Esophagus muscularis mucosa (tissue), 4 donors: ENCODE measurements at regions not wholly inside any gene's neighbourhood (a gene's known extent, or its start where the extent isn't known, plus 50 kb on each side); places are given as distances from the start of the nearest gene placed in this dataset.

Experiments used
- DNase-seq: peaks from one replicate; pipeline ENCODE4 v3.0.0-alpha.2; 2017; ENCODE audit errors: extremely low spot score
- H3K27ac ChIP-seq, 4 donors: fragments of 200-600 bp; sonication (generic); replicated peaks in 1 of 4; 1 replicate in 3 of 4; 2 replicates in 1 of 4; pipeline ENCODE4 v1.5.1; 2016 to 2019; ENCODE audit warnings: mild to moderate bottlenecking in 1 of 4
- H3K27me3 ChIP-seq, 4 donors: fragments of 200-600 bp; sonication (generic); one replicate each; pipeline versions ENCODE4 v1.5.1 to v1.6.0; 2016 to 2019
- H3K36me3 ChIP-seq, 4 donors: fragments of 200-600 bp; sonication (generic); one replicate each; pipeline ENCODE4 v1.5.1; 2016 to 2019
- H3K4me1 ChIP-seq, 4 donors: fragments of 200-600 bp; sonication (generic); one replicate each; pipeline ENCODE4 v1.5.1; 2016 to 2019
- H3K4me3 ChIP-seq, 4 donors: fragments of 200-600 bp; sonication (generic); 1 replicate in 2 of 4; 2 replicates in 2 of 4; pipeline ENCODE4 v1.5.1; 2016 to 2019; ENCODE audit warnings: mild to moderate bottlenecking in 4 of 4, moderate library complexity in 1 of 4
- H3K9me3 ChIP-seq, 4 donors: fragments of 200-600 bp; sonication (generic); 1 replicate in 3 of 4; 2 replicates in 1 of 4; pipeline ENCODE4 v1.5.1; 2016 to 2019
- CTCF ChIP-seq, 3 experiments: fragments of 200-600 bp in 2 of 3; fragments of 450-650 bp in 1 of 3; sonication (generic) in 2 of 3; IDR thresholded peaks; one replicate each; pipeline ENCODE4 v1.5.1; 2017 to 2019; ENCODE audit warnings: antibody characterized with exemption in 3 of 3, mild to moderate bottlenecking in 2 of 3, moderate library complexity in 1 of 3
- EP300 ChIP-seq: sonication (generic); formaldehyde crosslinking; IDR thresholded peaks from one replicate; pipeline ENCODE4 v1.6.1; 2017; ENCODE audit warnings: antibody characterized with exemption
- POLR2A ChIP-seq: fragments of 450-650 bp; IDR thresholded peaks from one replicate; pipeline ENCODE4 v1.6.1; 2017; ENCODE audit warnings: antibody characterized with exemption, moderate library complexity, mild to moderate bottlenecking, low read depth
- POLR2AphosphoS5 ChIP-seq, 2 donors: sonication (generic); formaldehyde crosslinking; IDR thresholded peaks; one replicate each; pipeline ENCODE4 v1.6.1; 2017; ENCODE audit warnings: antibody characterized with exemption in 2 of 2
- WGBS: methylation state at CpG from one replicate; pipeline ENCODE4 v1.1.5; 2018; 5-methylcytosine and 5-hydroxymethylcytosine counted together
- intact Hi-C: fragments of 100-400 bp; cut with DNase I; formaldehyde crosslinking; loops from one replicate; pipeline ENCODE4 v1.15.1; 2023

DNA sequence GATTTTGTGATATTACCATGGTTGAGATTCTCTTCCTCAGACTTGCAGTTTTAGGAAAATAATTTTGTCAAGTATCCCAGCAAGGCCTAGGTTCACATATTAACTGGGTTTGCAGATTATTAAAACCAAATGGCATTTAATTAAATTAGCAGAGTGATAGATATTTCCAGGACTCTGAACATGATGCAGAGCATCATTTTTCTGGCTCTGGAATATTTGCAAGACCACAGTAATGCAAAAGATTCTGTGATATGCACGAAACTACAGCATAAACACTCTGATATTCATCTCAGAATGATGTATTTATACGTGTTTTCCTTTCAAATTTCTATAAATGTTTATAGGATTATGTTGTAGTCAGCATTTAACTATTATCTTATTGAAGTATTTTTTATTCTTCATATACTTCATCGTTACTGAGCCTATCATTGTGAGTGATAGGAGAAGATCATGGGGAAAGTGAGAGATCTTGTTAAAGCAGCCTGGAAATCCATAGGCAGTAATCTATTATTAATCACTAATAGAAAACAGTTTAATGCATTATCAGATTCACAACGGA, 1245.6 kb downstream of the OTOL1 start:
- H3K27ac ChIP-seq: no peak overlapping the region
- H3K36me3 ChIP-seq: no peaks in the 10 kb centered on the region
- DNase-seq: no peak
- no peaks in the 10 kb centered on the region for H3K4me1 ChIP-seq
- WGBS: 82% methylated on average over 4 of the region's 4 CpGs
- H3K9me3 ChIP-seq: no peaks in the 10 kb centered on the region
- no peaks in the 10 kb centered on the region for H3K27me3 ChIP-seq
- TF ChIP-seq POLR2AphosphoS5 (IDR thresholded peaks at IDR 0.05) (no peak), POLR2A (no peak), CTCF (IDR thresholded peaks at IDR 0.05) (no peak), EP300 (no peak)
- H3K4me3 ChIP-seq: no peak overlapping the region
- intact Hi-C loops: no loop called here

DNA sequence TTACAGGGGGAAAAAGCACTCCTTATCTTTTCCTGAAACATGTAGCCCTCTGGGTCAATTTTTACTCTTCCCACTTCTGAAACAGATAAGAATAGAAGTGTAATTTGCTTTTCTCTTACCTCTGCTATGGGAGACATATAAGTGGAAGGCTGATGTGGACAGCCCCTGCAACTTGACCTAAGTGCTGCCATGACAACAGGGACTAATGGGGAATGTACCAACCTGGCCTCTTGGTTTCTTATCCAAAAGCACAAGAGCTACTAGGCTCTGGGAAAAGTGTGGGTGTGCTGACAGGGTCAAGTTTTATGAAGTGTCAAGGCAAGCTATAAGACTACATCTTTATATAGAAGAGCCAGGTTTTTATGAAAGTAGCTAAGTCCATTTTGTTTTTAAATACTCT, 1246.5 kb downstream of the OTOL1 start:
- TF ChIP-seq EP300 (no peak), CTCF (IDR thresholded peaks at IDR 0.05) (no peak), POLR2A (no peak), POLR2AphosphoS5 (IDR thresholded peaks at IDR 0.05) (no peak)

DNA sequence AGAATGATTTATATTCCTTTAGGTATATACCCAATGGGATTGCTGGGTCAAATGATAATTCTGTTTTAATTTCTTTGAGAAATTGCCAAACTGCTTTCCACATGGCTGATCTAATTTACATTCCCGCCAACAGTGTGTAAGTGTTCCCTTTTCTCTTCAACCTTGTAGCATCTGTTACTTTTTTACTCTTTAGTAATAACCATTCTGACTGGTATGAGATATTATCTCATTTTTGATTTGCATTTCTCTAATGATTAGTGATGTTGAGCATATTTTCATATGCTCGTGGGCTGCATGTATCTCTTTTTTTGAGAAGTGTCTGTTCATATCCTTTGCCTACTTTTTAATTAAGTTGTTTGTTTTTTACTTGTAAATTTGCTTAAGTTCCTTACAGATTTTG, 1264.2 kb downstream of the OTOL1 start:
- 85% methylated on average over 2 of the region's 2 CpGs for WGBS
- intact Hi-C loops: no loop called here

More for the DNA sequence above, 1246.5 kb downstream of the OTOL1 start:
- Histone ChIP-seq H3K9me3 (no peaks in the 10 kb centered on the region), H3K27me3 (no peaks in the 10 kb centered on the region), H3K36me3 (no peaks in the 10 kb centered on the region), H3K4me1 (no peaks in the 10 kb centered on the region), H3K4me3 (no peak overlapping the region), H3K27ac (no peak overlapping the region)
- intact Hi-C loops: no loop called here
- DNase-seq: no peak

DNA sequence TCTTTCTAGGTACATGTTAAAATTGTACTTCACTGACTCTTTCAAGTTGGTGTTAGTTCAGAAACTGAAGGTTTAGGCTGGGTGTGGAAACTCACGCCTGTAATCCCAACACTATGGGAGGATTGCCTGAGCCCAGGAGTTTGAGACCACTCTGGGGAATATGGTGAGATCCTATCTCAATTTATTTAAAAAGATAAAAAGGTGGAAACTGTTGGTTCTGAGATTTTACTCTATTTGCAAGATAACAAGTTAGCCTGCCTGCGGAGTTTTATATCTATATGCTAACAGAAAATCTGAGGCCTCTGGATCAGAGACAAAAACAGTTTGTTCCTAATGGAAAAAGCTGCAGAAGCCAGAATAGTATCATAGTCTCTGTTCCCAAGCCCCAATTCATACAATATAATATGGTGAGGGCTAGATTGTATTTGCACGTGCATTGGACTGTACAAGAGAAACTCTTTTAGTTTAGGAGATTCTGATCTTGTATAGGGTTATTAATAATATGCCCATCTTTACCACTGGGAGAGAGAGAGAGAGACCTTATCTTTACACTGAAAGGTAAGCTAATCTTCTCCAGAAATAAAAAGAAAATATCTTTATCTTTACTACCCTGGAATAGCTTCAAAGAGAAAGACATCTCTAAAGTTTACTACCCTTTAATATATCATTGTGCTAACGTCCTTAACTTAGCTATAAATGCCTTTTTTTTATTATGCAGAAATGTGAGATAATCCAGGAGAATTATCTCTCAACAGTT, 1267.6 kb downstream of the OTOL1 start:
- Histone ChIP-seq H3K4me3 (no peak overlapping the region), H3K4me1 (no peaks in the 10 kb centered on the region), H3K9me3 (no peaks in the 10 kb centered on the region), H3K36me3 (no peaks in the 10 kb centered on the region), H3K27me3 (no peaks in the 10 kb centered on the region), H3K27ac (no peak overlapping the region)
- intact Hi-C loops: no loop called here
- WGBS: 79% methylated on average over 4 of the region's 4 CpGs
- no peak for TF ChIP-seq EP300
- no peak for TF ChIP-seq POLR2A
- TF ChIP-seq POLR2AphosphoS5 (IDR thresholded peaks at IDR 0.05): no peak
- TF ChIP-seq CTCF (IDR thresholded peaks at IDR 0.05): no peak
- no peak for DNase-seq

More for the DNA sequence above, 1264.2 kb downstream of the OTOL1 start:
- no peak overlapping the region for H3K27ac ChIP-seq
- no peak overlapping the region for H3K4me3 ChIP-seq
- H3K4me1 ChIP-seq: no peaks in the 10 kb centered on the region
- no peaks in the 10 kb centered on the region for H3K36me3 ChIP-seq
- H3K9me3 ChIP-seq: no peaks in the 10 kb centered on the region
- H3K27me3 ChIP-seq: no peaks in the 10 kb centered on the region
- TF ChIP-seq EP300 (no peak), POLR2A (no peak), POLR2AphosphoS5 (IDR thresholded peaks at IDR 0.05) (no peak), CTCF (IDR thresholded peaks at IDR 0.05) (no peak)
- no peak for DNase-seq

- no peak for DNase-seq
- H3K27me3 ChIP-seq: no peaks in the 10 kb centered on the region
- H3K9me3 ChIP-seq: no peaks in the 10 kb centered on the region
- H3K36me3 ChIP-seq: no peaks in the 10 kb centered on the region
- H3K4me1 ChIP-seq: no peaks in the 10 kb centered on the region
- no peak overlapping the region for H3K4me3 ChIP-seq
- no peak overlapping the region for H3K27ac ChIP-seq
- intact Hi-C loops: no loop called here
- TF ChIP-seq POLR2AphosphoS5 (IDR thresholded peaks at IDR 0.05) (no peak), EP300 (no peak), POLR2A (no peak), CTCF (IDR thresholded peaks at IDR 0.05) (no peak)
Measured at GRCh38 chr3:162764808-162765071, 1268.1 kb downstream of the OTOL1 start.
